CD4-positive, alpha-beta T cell (primary cell): ENCODE measurements at regions not wholly inside any gene's neighbourhood (a gene's known extent, or its start where the extent isn't known, plus 50 kb on each side); places are given as distances from the start of the nearest gene placed in this dataset.

Source experiments
- ATAC-seq: fragments of 200-7000 bp; cut with Tn5 transposase; one replicate; pipeline ENCODE4 v1.10.0; 2022; ENCODE audit warnings: mild to moderate bottlenecking; ENCODE audit not compliant: poor library complexity
- CTCF ChIA-PET: fragments of 350-600 bp; sonication (Branson Sonifier 250); formaldehyde crosslinking; loops from one replicate; lab custom pipeline; 2021; ENCODE audit warnings: antibody characterized with exemption, inconsistent platforms; lab: Charles Lee
- POLR2A ChIA-PET: fragments of 350-600 bp; sonication (Branson Sonifier 250); formaldehyde crosslinking; loops from one replicate; lab custom pipeline; 2021; ENCODE audit warnings: antibody characterized with exemption, inconsistent platforms; lab: Charles Lee
- DNase-seq, 14 experiments: peaks; one replicate each; pipeline ENCODE4 v3.0.0-alpha.2; 2013 to 2020; ENCODE audit warnings: mixed read lengths in 2 of 14
- H3K27ac ChIP-seq, 2 donors: one replicate each; pipeline versions ENCODE4 v1.5.1 to v1.7.0; 2013; ENCODE audit warnings: low read length in 2 of 2, low read depth in 1 of 2, mild to moderate bottlenecking in 1 of 2
- H3K27me3 ChIP-seq, 2 experiments: 1 replicate in 1 of 2; 2 replicates in 1 of 2; pipeline versions ENCODE4 v1.6.1 to v1.7.0; 2013; ENCODE audit warnings: low read length in 2 of 2, control low read depth in 1 of 2, mild to moderate bottlenecking in 1 of 2, moderate library complexity in 1 of 2; ENCODE audit not compliant: insufficient read depth in 2 of 2, control insufficient read depth in 1 of 2
- H3K36me3 ChIP-seq: one replicate; pipeline ENCODE4 v1.6.1; 2013; ENCODE audit warnings: low read length, control low read depth; ENCODE audit not compliant: insufficient read depth
- H3K4me1 ChIP-seq: one replicate; pipeline ENCODE4 v1.6.1; 2013; ENCODE audit warnings: low read length, control low read depth; ENCODE audit not compliant: insufficient read depth
- H3K4me3 ChIP-seq: one replicate; pipeline ENCODE4 v1.5.1; 2013; ENCODE audit warnings: mild to moderate bottlenecking, low read length, moderate library complexity
- H3K9me3 ChIP-seq, 2 experiments: 1 replicate in 1 of 2; 2 replicates in 1 of 2; pipeline versions ENCODE4 v1.6.1 to v1.7.0; 2013; ENCODE audit warnings: low read length in 2 of 2, mild to moderate bottlenecking in 2 of 2, control low read depth in 1 of 2, moderate library complexity in 1 of 2; ENCODE audit not compliant: control insufficient read depth in 1 of 2, insufficient read depth in 1 of 2
- H3K27ac Mint-ChIP-seq: one replicate; pipeline ENCODE4 v1.8.0; 2020; ENCODE audit warnings: mixed read lengths
- H3K27me3 Mint-ChIP-seq: one replicate; pipeline ENCODE4 v1.8.0; 2021; ENCODE audit warnings: mixed read lengths
- H3K36me3 Mint-ChIP-seq: one replicate; pipeline ENCODE4 v1.8.0; 2021; ENCODE audit warnings: low read depth, mixed read lengths
- H3K4me1 Mint-ChIP-seq: one replicate; pipeline ENCODE4 v1.8.0; 2021; ENCODE audit warnings: low read depth, mixed read lengths
- H3K4me3 Mint-ChIP-seq: one replicate; pipeline ENCODE4 v1.8.0; 2020; ENCODE audit warnings: mild to moderate bottlenecking, mixed read lengths
- H3K9me3 Mint-ChIP-seq: one replicate; pipeline ENCODE4 v1.8.0; 2020; ENCODE audit warnings: mixed read lengths
- intact Hi-C, 2 experiments: fragments of 100-400 bp; cut with DNase I in 1 of 2; cut with micrococcal nuclease in 1 of 2; formaldehyde crosslinking; loops; one replicate each; pipeline versions ENCODE4 v1.15.1 to v1.9.0; 2023 to 2025; cut with DNase I, micrococcal nuclease
- TF ChIP-seq, protein P1 (sequence below): fragments of 200-600 bp; IDR thresholded peaks from one replicate; pipeline ENCODE4 v1.8.0; 2022; ENCODE audit warnings: antibody characterized with exemption, mild to moderate bottlenecking

GRCh38 chr12:126337556-126338441 lies 1272.6 kb downstream of the AACS start:
- no peak for ATAC-seq
- no peak overlapping the region for H3K27ac Mint-ChIP-seq

GRCh38 chr12:126342866-126343265 lies 1277.6 kb downstream of the AACS start:
- H3K4me1 ChIP-seq, result no peaks in the 10 kb centered on the region
- TF ChIP-seq, protein P1, sequence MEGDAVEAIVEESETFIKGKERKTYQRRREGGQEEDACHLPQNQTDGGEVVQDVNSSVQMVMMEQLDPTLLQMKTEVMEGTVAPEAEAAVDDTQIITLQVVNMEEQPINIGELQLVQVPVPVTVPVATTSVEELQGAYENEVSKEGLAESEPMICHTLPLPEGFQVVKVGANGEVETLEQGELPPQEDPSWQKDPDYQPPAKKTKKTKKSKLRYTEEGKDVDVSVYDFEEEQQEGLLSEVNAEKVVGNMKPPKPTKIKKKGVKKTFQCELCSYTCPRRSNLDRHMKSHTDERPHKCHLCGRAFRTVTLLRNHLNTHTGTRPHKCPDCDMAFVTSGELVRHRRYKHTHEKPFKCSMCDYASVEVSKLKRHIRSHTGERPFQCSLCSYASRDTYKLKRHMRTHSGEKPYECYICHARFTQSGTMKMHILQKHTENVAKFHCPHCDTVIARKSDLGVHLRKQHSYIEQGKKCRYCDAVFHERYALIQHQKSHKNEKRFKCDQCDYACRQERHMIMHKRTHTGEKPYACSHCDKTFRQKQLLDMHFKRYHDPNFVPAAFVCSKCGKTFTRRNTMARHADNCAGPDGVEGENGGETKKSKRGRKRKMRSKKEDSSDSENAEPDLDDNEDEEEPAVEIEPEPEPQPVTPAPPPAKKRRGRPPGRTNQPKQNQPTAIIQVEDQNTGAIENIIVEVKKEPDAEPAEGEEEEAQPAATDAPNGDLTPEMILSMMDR, result no peak
- Mint-ChIP-seq H3K27ac (no peak overlapping the region), H3K4me1 (peaks cover 7% of the 10 kb centered on the region), H3K9me3 (peaks cover 2% of the 10 kb centered on the region), H3K4me3 (no peak overlapping the region), H3K27me3 (no peaks in the 10 kb centered on the region), H3K36me3 (no peaks in the 10 kb centered on the region)
- no peaks in the 10 kb centered on the region for H3K27me3 ChIP-seq
- intact Hi-C loops, result no loop called here
- no peak overlapping the region for H3K27ac ChIP-seq
- ChIA-PET CTCF (no interaction called here), POLR2A (no interaction called here)
- no peak for ATAC-seq
- no peaks in the 10 kb centered on the region for H3K36me3 ChIP-seq
- peaks cover 0 to 6% of the 10 kb centered on the region in 2 experiments for H3K9me3 ChIP-seq
- no peak overlapping the region for H3K4me3 ChIP-seq
- DNase-seq, result no peak

More at GRCh38 chr12:126337556-126338441, 1272.6 kb downstream of the AACS start:
- TF ChIP-seq, protein P1, result no peak
- H3K4me3 Mint-ChIP-seq, result no peak overlapping the region
- Histone ChIP-seq H3K27ac (no peak overlapping the region), H3K4me1 (no peaks in the 10 kb centered on the region), H3K4me3 (no peak overlapping the region), H3K27me3 (no peaks in the 10 kb centered on the region), H3K9me3 (peaks cover 0 to 4% of the 10 kb centered on the region in 2 experiments), H3K36me3 (no peaks in the 10 kb centered on the region)
- CTCF ChIA-PET, result no interaction called here
- POLR2A ChIA-PET, result no interaction called here
- intact Hi-C loops, result no loop called here
- no peaks in the 10 kb centered on the region for H3K27me3 Mint-ChIP-seq
- peaks cover 2% of the 10 kb centered on the region for H3K9me3 Mint-ChIP-seq
- no peaks in the 10 kb centered on the region for H3K36me3 Mint-ChIP-seq
- no peak for DNase-seq
- H3K4me1 Mint-ChIP-seq, result no peaks in the 10 kb centered on the region

GRCh38 chr12:126343321-126343720 lies 1278.1 kb downstream of the AACS start:
- Histone ChIP-seq H3K4me1 (no peaks in the 10 kb centered on the region), H3K9me3 (peaks cover 0 to 6% of the 10 kb centered on the region in 2 experiments), H3K27ac (no peak overlapping the region), H3K4me3 (no peak overlapping the region), H3K36me3 (no peaks in the 10 kb centered on the region), H3K27me3 (no peaks in the 10 kb centered on the region)
- Mint-ChIP-seq H3K4me3 (no peak overlapping the region), H3K4me1 (peaks cover 9% of the 10 kb centered on the region), H3K27ac (no peak overlapping the region), H3K36me3 (no peaks in the 10 kb centered on the region), H3K27me3 (no peaks in the 10 kb centered on the region), H3K9me3 (peaks cover 2% of the 10 kb centered on the region)
- DNase-seq (no peak), ATAC-seq (no peak)
- intact Hi-C loops, result no loop called here
- POLR2A ChIA-PET, result no interaction called here
- TF ChIP-seq, protein P1, result no peak
- CTCF ChIA-PET, result no interaction called here
